Activated T-helper 17 cell treated with anti-CD3 and anti-CD28 coated beads, Interleukin-2, amount 50 U/mL, for 72 hours (primary cell): ENCODE measurements at regions not wholly inside any gene's neighbourhood (a gene's known extent, or its start where the extent isn't known, plus 50 kb on each side); places are given as distances from the start of the nearest gene placed in this dataset.

Source experiments
- ATAC-seq: fragments of 150-1000 bp; cut with Tn5 transposase; replicated peaks from 2 replicates; pipeline ENCODE4 v1.10.0; 2021; ENCODE audit warnings: mild to moderate bottlenecking, moderate library complexity
- H3K27ac Mint-ChIP-seq: one replicate; pipeline ENCODE4 v1.8.0; 2022; ENCODE audit warnings: mixed read lengths
- H3K27me3 Mint-ChIP-seq: one replicate; pipeline ENCODE4 v1.8.0; 2022; ENCODE audit warnings: mixed read lengths
- H3K36me3 Mint-ChIP-seq: one replicate; pipeline ENCODE4 v1.8.0; 2022; ENCODE audit warnings: low read depth, mild to moderate bottlenecking, mixed read lengths
- H3K4me1 Mint-ChIP-seq: one replicate; pipeline ENCODE4 v1.8.0; 2022; ENCODE audit warnings: mixed read lengths
- H3K4me3 Mint-ChIP-seq: one replicate; pipeline ENCODE4 v1.8.0; 2022; ENCODE audit warnings: mild to moderate bottlenecking, mixed read lengths
- H3K9me3 Mint-ChIP-seq: one replicate; pipeline ENCODE4 v1.8.0; 2022; ENCODE audit warnings: mixed read lengths

DNA sequence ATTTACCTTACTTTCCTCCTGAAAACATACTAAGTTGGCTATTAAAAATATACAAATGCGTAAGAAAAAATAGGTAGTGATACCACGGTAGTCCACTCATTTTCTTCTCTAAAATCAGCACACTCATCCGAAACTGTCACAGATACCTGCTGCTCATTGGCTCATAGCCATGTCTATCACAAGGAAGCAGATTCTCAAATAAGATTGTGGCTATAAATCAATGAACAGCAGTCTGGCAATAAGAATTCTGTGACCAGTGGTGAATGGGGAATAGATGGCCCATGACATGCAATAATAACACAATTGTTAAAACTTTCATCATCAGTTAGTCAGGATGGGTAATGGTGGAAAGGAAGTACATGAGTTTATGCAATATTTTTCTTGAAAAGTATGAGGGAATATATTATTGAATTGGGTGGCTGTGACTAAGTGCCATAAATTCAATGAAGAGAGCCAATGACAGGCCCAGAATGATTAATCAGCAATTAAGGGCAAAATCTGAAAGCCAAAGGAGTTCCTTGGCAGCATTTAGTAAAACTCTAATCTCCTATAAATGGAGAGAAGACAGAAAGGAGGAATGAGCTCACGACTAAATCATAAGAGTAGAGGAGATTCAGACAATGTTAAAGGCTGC, 202.3 kb upstream of the NEIL3 start:
- no peak overlapping the region for H3K4me3 Mint-ChIP-seq
- peaks cover 9% of the 10 kb centered on the region for H3K9me3 Mint-ChIP-seq
- no peak overlapping the region for H3K27ac Mint-ChIP-seq
- H3K27me3 Mint-ChIP-seq, result peaks cover 3% of the 10 kb centered on the region
- H3K36me3 Mint-ChIP-seq, result no peaks in the 10 kb centered on the region
- H3K4me1 Mint-ChIP-seq, result no peaks in the 10 kb centered on the region
- ATAC-seq, result no peak

DNA sequence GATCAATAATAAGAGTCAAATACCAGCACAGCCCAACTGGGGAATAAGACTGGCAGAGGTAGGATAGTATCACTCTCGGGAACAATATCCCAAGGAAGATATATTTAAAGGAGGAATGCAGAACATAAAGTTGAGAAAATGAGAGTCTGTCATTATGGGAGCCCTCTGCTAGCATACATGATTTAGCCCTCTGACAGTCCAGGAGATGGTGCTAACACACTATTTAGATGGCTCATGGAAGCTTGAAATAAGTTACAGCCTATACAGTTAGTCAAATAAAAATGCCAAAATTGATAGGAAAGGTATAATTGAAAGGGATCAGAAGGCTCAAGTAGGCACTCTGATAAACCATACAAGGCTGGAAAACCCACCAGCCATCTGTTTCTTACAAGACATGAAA, 201.0 kb upstream of the NEIL3 start:
- no peak for ATAC-seq
- peaks cover 6% of the 10 kb centered on the region for H3K27me3 Mint-ChIP-seq
- no peak overlapping the region for H3K27ac Mint-ChIP-seq
- H3K9me3 Mint-ChIP-seq, result peaks cover 12% of the 10 kb centered on the region
- H3K36me3 Mint-ChIP-seq, result no peaks in the 10 kb centered on the region
- H3K4me3 Mint-ChIP-seq, result no peak overlapping the region
- no peaks in the 10 kb centered on the region for H3K4me1 Mint-ChIP-seq

DNA sequence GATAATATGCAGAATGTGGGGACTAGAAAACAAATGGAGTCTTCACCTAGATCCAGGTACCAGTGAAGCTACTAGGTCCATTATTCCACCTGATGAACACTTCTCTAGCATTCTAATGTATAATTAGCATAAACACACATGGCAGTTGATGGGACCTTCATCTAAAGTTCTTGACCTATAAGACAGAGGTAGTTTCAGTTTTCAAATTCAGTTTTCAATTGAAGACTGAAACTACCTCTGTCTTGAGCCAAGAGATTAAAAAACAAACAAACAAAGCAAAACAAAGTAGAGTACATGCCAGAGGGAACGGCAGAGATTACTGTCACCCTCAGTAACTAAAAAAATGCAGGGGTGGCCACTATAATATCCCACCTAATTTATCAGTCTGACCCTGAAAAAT, 199.9 kb upstream of the NEIL3 start:
- Mint-ChIP-seq H3K36me3 (no peaks in the 10 kb centered on the region), H3K9me3 (peaks cover 12% of the 10 kb centered on the region), H3K4me3 (no peak overlapping the region), H3K4me1 (no peaks in the 10 kb centered on the region), H3K27me3 (peaks cover 7% of the 10 kb centered on the region), H3K27ac (no peak overlapping the region)
- no peak for ATAC-seq

DNA sequence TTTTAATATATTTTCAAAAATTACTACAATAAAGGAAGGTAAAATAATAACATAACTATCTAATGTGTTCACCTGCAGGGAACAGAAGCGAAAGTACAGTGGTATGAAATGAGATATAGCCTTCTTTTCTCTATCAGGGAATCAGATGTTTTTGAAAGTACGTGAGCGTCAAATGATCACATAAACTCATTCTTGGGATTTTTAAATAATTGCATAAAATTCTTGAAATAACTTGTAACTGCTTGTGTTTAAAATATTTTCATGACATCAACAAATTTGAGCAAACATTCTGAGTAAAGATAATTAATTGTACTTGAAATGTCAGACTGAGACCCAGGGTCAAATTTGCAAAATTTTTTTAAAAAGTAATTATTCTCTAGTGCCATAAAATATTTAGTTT, 193.5 kb upstream of the NEIL3 start:
- no peak overlapping the region for H3K27ac Mint-ChIP-seq
- no peak for ATAC-seq
- peaks cover 15% of the 10 kb centered on the region for H3K9me3 Mint-ChIP-seq
- H3K4me3 Mint-ChIP-seq, result no peak overlapping the region
- peaks cover 9% of the 10 kb centered on the region for H3K27me3 Mint-ChIP-seq
- H3K4me1 Mint-ChIP-seq, result no peaks in the 10 kb centered on the region
- no peaks in the 10 kb centered on the region for H3K36me3 Mint-ChIP-seq

DNA sequence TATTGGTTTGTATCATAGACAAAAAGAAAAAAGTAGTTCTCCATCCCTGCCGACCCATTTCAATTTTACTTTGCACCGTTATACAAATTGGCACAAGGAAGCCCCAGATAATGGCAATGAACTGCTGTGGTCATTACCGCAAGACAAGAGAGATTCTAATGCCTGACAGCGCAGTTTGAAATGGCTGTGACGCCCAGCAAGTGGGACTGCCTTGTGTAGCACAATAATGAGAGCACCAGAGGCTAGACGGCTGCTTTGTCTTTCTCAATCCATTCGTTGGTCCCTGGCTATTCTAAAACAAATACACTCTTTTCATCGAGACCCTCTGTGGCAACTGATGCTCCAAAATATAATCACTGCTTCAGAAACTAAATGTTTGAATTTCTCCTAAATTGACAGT, 192.4 kb upstream of the NEIL3 start:
- Mint-ChIP-seq H3K4me1 (no peaks in the 10 kb centered on the region), H3K27ac (no peak overlapping the region), H3K4me3 (no peak overlapping the region), H3K27me3 (peaks cover 9% of the 10 kb centered on the region), H3K9me3 (peaks cover 10% of the 10 kb centered on the region), H3K36me3 (no peaks in the 10 kb centered on the region)
- no peak for ATAC-seq

DNA sequence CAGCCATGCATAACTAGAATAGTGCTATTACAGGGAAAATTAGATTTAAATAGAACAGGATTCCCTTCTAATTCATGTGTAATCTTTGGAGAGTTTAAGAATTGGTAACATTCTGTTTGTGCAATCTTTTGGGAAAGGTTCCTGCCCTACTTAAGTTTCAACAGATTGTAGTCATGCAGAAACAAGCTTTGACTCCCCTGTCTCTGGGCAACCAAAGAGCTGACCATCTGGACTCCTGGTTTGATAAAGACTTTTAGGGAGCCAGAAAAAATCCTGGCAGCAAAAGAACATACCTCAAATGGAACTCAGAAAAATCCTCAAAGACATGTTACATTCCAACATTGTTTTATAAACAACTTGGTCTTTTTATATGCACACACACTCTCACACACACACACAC, 191.1 kb upstream of the NEIL3 start:
- Mint-ChIP-seq H3K4me1 (no peaks in the 10 kb centered on the region), H3K36me3 (no peaks in the 10 kb centered on the region), H3K27me3 (peaks cover 6% of the 10 kb centered on the region), H3K4me3 (no peak overlapping the region), H3K27ac (no peak overlapping the region), H3K9me3 (peaks cover 6% of the 10 kb centered on the region)
- ATAC-seq, result no peak

DNA sequence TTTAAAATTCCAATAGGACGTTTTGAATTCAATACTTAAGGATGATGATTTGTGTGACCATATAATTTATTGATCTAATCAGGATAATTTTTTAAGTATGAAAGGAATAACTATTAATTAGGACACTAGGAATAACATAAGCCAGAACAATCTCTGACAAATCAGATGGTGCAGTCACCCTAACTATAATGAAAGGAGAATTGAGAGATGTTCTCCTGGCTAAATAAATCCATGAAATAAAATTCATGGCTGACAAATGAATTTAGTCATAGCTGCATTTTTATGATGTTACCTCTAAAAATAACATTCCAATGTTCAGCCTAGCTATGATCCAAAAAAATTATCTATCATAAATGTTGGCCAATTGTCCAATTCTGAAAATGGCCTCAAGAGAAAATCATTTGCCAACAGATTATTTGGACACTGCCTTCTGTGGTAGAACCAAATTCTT, 190.6 kb upstream of the NEIL3 start:
- Mint-ChIP-seq H3K9me3 (peaks cover 6% of the 10 kb centered on the region), H3K27ac (no peak overlapping the region), H3K27me3 (peaks cover 6% of the 10 kb centered on the region), H3K4me3 (no peak overlapping the region), H3K36me3 (no peaks in the 10 kb centered on the region), H3K4me1 (no peaks in the 10 kb centered on the region)
- no peak for ATAC-seq

DNA sequence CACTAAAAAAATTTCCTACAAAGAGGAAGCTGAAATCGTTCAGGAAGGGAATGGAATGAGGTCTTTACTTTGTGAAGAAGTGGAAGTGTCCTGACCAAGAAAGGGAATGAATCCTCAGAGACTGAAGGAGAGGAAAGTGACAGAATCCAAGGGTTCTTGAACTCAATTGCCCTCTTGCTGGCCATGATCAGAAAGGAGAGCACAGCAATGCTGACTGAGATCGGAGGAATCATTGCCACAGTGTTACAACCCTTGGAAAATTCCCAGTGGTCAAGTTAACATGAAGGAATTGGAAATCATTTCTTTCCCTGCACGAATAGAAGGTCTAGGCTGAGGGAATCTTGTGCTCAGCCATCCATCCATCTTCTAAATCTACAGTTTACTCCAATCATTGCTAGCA, 190.0 kb upstream of the NEIL3 start:
- Mint-ChIP-seq H3K4me1 (no peaks in the 10 kb centered on the region), H3K36me3 (no peaks in the 10 kb centered on the region)
- ATAC-seq, result no peak

DNA sequence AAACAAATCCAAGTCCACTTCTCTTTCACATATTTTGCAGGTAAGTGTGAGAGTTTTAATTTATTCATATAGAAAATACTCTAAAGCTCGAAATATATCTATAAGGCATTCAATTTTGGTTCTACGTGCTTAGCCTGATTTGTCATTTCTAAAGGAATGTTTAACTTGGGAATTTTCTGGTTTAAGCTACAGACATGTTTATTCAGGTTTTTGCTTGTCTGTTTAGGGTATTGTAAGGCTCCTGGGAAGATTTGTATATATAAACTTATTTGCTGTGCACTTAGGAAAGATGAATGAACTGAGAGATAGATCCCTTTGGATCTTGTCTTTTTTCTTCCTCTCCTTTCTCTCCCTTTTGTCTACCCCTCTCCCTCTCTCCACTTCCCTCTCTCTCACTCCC, 185.9 kb upstream of the NEIL3 start:
- H3K4me3 Mint-ChIP-seq, result no peak overlapping the region
- no peaks in the 10 kb centered on the region for H3K4me1 Mint-ChIP-seq
- peaks cover 9% of the 10 kb centered on the region for H3K9me3 Mint-ChIP-seq
- no peak for ATAC-seq
- H3K27me3 Mint-ChIP-seq, result peaks cover 4% of the 10 kb centered on the region
- no peaks in the 10 kb centered on the region for H3K36me3 Mint-ChIP-seq
- H3K27ac Mint-ChIP-seq, result no peak overlapping the region

More for the DNA sequence above, 190.0 kb upstream of the NEIL3 start:
- Mint-ChIP-seq H3K4me3 (no peak overlapping the region), H3K27me3 (peaks cover 6% of the 10 kb centered on the region), H3K9me3 (peaks cover 6% of the 10 kb centered on the region), H3K27ac (no peak overlapping the region)

DNA sequence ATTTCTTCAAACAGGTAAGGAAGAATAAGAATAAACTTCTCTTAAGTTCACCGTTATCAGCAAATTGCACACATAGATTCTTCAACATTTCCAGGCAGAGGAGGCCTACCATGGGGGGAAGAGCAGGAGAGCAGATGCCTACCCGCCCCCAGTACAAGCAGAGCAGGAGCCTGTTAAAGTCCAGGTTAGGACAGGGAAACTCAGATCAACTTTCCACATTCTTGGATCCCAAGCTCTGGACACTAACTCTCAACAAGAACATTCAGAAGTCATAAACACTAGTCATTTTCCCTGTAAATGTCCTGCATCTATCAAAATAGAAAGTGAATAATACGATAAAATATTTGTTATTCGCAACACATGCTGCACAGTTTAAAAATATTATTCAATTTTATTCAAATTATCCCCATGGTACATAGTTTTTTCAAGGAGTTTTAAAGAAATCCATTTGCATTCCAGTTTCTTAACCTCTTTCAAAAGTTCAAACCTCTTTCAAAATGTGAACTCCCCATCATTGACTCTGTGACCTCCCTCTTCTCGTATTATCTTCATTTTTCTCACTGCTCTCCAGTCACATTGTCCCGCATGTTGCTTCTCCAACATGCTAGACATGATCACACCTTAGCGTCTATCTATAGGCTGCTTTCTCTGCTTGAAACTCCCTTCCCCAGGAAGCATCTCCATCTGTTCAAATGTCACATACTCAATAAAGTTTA, 185.2 kb upstream of the NEIL3 start:
- no peaks in the 10 kb centered on the region for H3K36me3 Mint-ChIP-seq
- no peak overlapping the region for H3K27ac Mint-ChIP-seq
- no peaks in the 10 kb centered on the region for H3K4me1 Mint-ChIP-seq
- no peak overlapping the region for H3K4me3 Mint-ChIP-seq
- H3K27me3 Mint-ChIP-seq, result peaks cover 4% of the 10 kb centered on the region
- ATAC-seq, result no peak
- H3K9me3 Mint-ChIP-seq, result peaks cover 13% of the 10 kb centered on the region

DNA sequence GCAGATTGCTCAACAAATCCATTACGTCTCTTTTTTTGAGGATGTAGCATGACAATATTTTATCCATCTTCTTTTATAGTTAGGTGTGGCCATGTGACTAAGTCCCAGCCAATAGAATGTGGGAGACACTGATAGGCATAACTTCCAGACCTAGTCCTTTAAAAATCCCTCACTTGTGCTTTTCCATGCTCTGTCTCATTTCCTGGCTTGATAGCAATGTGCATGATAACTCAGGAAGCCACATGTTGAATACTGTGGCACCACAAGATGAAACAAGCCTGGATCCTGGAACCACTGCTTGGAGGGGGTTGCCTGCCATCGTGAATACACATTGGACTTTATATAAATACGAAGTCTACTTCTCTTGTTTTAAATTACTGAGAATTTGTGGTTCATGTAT, 184.0 kb upstream of the NEIL3 start:
- H3K27me3 Mint-ChIP-seq, result peaks cover 4% of the 10 kb centered on the region
- no peak for ATAC-seq
- H3K4me3 Mint-ChIP-seq, result no peak overlapping the region
- H3K27ac Mint-ChIP-seq, result no peak overlapping the region
- no peaks in the 10 kb centered on the region for H3K36me3 Mint-ChIP-seq
- no peaks in the 10 kb centered on the region for H3K4me1 Mint-ChIP-seq
- peaks cover 11% of the 10 kb centered on the region for H3K9me3 Mint-ChIP-seq

DNA sequence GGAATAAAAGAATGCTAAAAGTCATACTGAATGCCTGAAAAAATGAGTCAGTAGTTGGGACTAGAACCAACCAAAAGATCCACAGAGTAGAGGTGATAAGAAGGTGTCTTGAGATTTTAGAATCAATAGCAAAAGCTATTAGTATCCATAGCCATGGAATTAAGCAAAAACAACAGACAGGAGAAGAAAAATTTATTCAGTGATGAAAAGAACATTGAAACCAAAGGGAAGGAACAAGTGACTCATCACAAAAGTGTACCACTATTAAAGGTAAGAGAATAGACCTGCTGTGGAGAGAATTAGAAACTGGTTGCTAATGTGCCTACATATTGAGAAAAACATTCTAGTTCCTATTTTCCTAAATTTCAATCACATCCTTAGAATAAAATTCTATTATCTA, 182.0 kb upstream of the NEIL3 start:
- no peak for ATAC-seq
- H3K4me1 Mint-ChIP-seq, result no peaks in the 10 kb centered on the region
- H3K27ac Mint-ChIP-seq, result no peak overlapping the region

DNA sequence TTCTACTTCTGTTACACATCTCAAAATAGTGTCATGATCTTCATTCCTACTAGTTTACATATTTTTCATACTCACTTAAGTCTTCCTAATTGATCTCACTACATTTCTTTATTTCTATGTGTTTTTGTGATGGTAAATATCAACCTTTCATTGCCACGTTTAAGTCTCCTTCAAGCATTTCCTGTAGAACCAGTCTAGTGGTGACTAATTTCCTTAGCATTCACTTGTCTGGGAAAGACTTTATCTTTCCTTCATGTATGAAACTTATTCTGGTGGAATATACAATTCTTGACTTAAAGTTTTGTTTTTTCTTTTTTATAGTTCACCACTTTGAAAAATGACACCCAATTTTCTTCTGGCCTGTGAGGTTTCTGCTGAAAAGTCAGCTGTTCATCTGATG, 181.4 kb upstream of the NEIL3 start:
- H3K36me3 Mint-ChIP-seq, result no peaks in the 10 kb centered on the region
- peaks cover 11% of the 10 kb centered on the region for H3K9me3 Mint-ChIP-seq
- no peak overlapping the region for H3K4me3 Mint-ChIP-seq
- peaks cover 7% of the 10 kb centered on the region for H3K27me3 Mint-ChIP-seq
- no peaks in the 10 kb centered on the region for H3K4me1 Mint-ChIP-seq
- H3K27ac Mint-ChIP-seq, result no peak overlapping the region
- no peak for ATAC-seq

More for the DNA sequence above, 182.0 kb upstream of the NEIL3 start:
- Mint-ChIP-seq H3K27me3 (peaks cover 7% of the 10 kb centered on the region), H3K9me3 (peaks cover 11% of the 10 kb centered on the region), H3K36me3 (no peaks in the 10 kb centered on the region), H3K4me3 (no peak overlapping the region)

DNA sequence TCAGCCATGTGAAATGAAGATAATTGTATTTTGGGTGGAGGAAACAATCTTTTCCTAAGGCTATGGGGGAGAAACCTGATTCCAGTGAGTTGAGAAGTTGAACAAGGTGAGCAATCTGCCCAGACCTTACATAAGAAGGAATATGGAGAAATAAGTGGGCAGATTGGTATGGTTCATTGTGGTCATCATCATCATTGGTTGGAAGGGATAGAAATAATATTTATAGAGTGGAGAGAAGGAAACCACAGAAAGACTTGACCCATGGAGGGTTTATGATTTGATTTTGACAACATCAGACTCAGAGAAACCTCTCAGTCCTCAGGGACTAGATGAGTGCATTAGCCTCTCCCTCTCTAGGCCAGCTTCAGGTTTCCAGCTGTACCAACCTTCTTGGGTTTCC, 177.9 kb upstream of the NEIL3 start:
- peaks cover 11% of the 10 kb centered on the region for H3K9me3 Mint-ChIP-seq
- H3K36me3 Mint-ChIP-seq, result no peaks in the 10 kb centered on the region
- peaks cover 4% of the 10 kb centered on the region for H3K27me3 Mint-ChIP-seq
- no peaks in the 10 kb centered on the region for H3K4me1 Mint-ChIP-seq
- no peak for ATAC-seq
- H3K27ac Mint-ChIP-seq, result no peak overlapping the region
- no peak overlapping the region for H3K4me3 Mint-ChIP-seq

DNA sequence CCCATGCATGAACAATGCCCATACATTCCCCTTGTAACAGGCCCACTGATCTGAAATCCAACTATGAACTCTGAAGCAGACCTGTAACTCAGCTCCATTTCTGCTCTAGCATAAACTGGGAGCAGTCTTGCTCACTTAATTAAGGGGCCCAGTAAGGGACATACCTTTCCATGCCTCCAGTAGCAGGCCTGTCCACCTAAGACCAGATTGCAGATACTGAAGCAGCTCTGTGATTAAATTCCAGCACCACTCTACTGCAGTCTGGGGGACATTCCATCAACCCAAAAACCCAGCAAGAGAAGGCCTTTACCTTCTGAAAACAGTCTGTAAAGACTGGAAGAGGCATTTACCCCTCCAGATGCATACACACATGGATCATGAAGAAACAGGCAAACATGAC, 162.0 kb upstream of the NEIL3 start:
- no peak overlapping the region for H3K4me3 Mint-ChIP-seq
- no peaks in the 10 kb centered on the region for H3K9me3 Mint-ChIP-seq
- no peak overlapping the region for H3K27ac Mint-ChIP-seq
- ATAC-seq, result no peak
- no peaks in the 10 kb centered on the region for H3K36me3 Mint-ChIP-seq
- no peaks in the 10 kb centered on the region for H3K4me1 Mint-ChIP-seq
- peaks cover 7% of the 10 kb centered on the region for H3K27me3 Mint-ChIP-seq
